ENCODE measurements at regions not wholly inside any gene's neighbourhood (a gene's known extent, or its start where the extent isn't known, plus 50 kb on each side); places are given as distances from the start of the nearest gene placed in this dataset.

- no peak for FAIRE-seq
- no peak overlapping the region for H3K4me3 ChIP-seq (replicated peaks in 1 of 3; ENCODE audit: insufficient read depth in 1 of 3, low read depth in 2 of 3, low read length in 3 of 3)
- no peak overlapping the region for H3K9ac ChIP-seq (ENCODE audit: insufficient read depth, low read depth, low read length)
- ChIA-PET POLR2A (no interaction called here), CTCF (ENCODE audit: low intra/inter-chr PET ratio, low total read pairs) (no interaction called here)
- H3K27ac ChIP-seq (ENCODE audit: extremely low read length, insufficient read depth, low read length) = no peak overlapping the region
- no peaks in the 10 kb centered on the region for H4K20me1 ChIP-seq (ENCODE audit: insufficient read depth, low read length)
- TF ChIP-seq ZBTB39 (CRISPR knock-in tag; IDR thresholded peaks at IDR 0.05) (no peak), TAF15 (IDR thresholded peaks at IDR 0.05; ENCODE audit: low read depth, low read length, poor library complexity, severe bottlenecking) (no peak), ZNF574 (CRISPR knock-in tag; IDR thresholded peaks at IDR 0.05) (no peak)
- WGBS (ENCODE audit: low lambda C conversion rate) = 13% methylated on average over 2 of the region's 2 CpGs
- no peaks in the 10 kb centered on the region for H3K27me3 ChIP-seq (ENCODE audit: control insufficient read depth in 1 of 2, insufficient read depth in 2 of 2, low read length in 2 of 2)
- no peaks in the 10 kb centered on the region for H3K79me2 ChIP-seq (ENCODE audit: insufficient read depth, low read length)
- peaks cover 27% of the 10 kb centered on the region for H3K4me1 ChIP-seq (ENCODE audit: insufficient read depth, low read length)
- H3K4me2 ChIP-seq (ENCODE audit: low read depth, low read length) = no peak overlapping the region
- BruUV-seq (replicated peaks) = no TSS peak
- no peaks in the 10 kb centered on the region for H3K36me3 ChIP-seq (replicated peaks in 1 of 2; ENCODE audit: control insufficient read depth in 1 of 2, insufficient read depth in 2 of 2, low read length in 2 of 2)
- no peak for DNase-seq (ENCODE audit: low spot score)
- H3K9me3 ChIP-seq (ENCODE audit: low read length) = no peaks in the 10 kb centered on the region
- intact Hi-C loops (cut with micrococcal nuclease; ENCODE audit: unreplicated experiment) (no loop called here), in situ Hi-C loops (cut with HindIII; ENCODE audit: extremely low pct_ligation_motif_present, low pct_unique_long_range_greater_than_20kb) (no loop called here)
- no peak; the same call in 2 of the 3 replicates for ATAC-seq
- no peak overlapping the region for H2AFZ ChIP-seq (ENCODE audit: low read length)
These were observed 101.8 kb upstream of the AADACL2 start for GRCh38 chr3:151631946-151632345.

Data from HepG2 (cell line).